T1000 (cell line): ENCODE measurements at regions not wholly inside any gene's neighbourhood (a gene's known extent, or its start where the extent isn't known, plus 50 kb on each side); places are given as distances from the start of the nearest gene placed in this dataset.
"Not testable (repeated sequence)": the region's sequence is repeated elsewhere in the genome, so short reads cannot be mapped to it uniquely, and the experiment has no call there.

Source experiments
- DNase-seq: peaks from one replicate; lab custom pipeline; 2025; ENCODE audit warnings: mixed read lengths; lab: John Stamatoyannopoulos, UW

GRCh38 chr1:198411240-198411639 lies 129.2 kb downstream of the ATP6V1G3 start:
- DNase-seq = no peak

GRCh38 chr1:198408716-198409115 lies 131.8 kb downstream of the ATP6V1G3 start:
- no peak for DNase-seq

- not testable (repeated sequence) for DNase-seq
Measured at GRCh38 chr1:198404632-198405031, 135.8 kb downstream of the ATP6V1G3 start.

- no peak for DNase-seq
Measured at GRCh38 chr1:198400063-198400462, 140.4 kb downstream of the ATP6V1G3 start.

- DNase-seq = no peak
Measured at GRCh38 chr1:198399452-198399851, 141.0 kb downstream of the ATP6V1G3 start.

- no peak for DNase-seq
Measured at GRCh38 chr1:198397208-198397808, 143.2 kb downstream of the ATP6V1G3 start.

GRCh38 chr1:198391393-198392020 lies 149.0 kb downstream of the ATP6V1G3 start:
- no peak for DNase-seq

GRCh38 chr1:198387587-198387986 lies 152.9 kb downstream of the ATP6V1G3 start:
- DNase-seq = no peak

- no peak for DNase-seq
Measured at GRCh38 chr1:198380275-198380674, 160.2 kb downstream of the ATP6V1G3 start.

GRCh38 chr1:198377702-198378101 lies 162.8 kb downstream of the ATP6V1G3 start:
- DNase-seq = no peak

- DNase-seq = no peak
Measured at GRCh38 chr1:198374288-198374687, 166.2 kb downstream of the ATP6V1G3 start.

GRCh38 chr1:198373376-198373775 lies 167.1 kb downstream of the ATP6V1G3 start:
- no peak for DNase-seq
